ENCODE measurements at regions not wholly inside any gene's neighbourhood (a gene's known extent, or its start where the extent isn't known, plus 50 kb on each side); places are given as distances from the start of the nearest gene placed in this dataset.
A peak's percentile ranks its signal among the peaks of the same experiment; 100 is the strongest.

GRCh38 chr9:28774433-28775235, 1201.4 kb upstream of the C9orf72 start:
- no peaks in the 10 kb centered on the region for H3K4me1 ChIP-seq
- no peaks in the 10 kb centered on the region for H3K9me3 ChIP-seq
- H3K36me3 ChIP-seq: no peaks in the 10 kb centered on the region
- H3K27ac ChIP-seq: no peak overlapping the region
- no peaks in the 10 kb centered on the region for H3K27me3 ChIP-seq (ENCODE audit: low read depth)
- no peak overlapping the region for H3K4me3 ChIP-seq
- TF ChIP-seq CTCF (IDR thresholded peaks at IDR 0.05): peak; percentile 39
- intact Hi-C loops (cut with DNase I): no loop called here
- peak in 1 of 2 donors; percentile 32 for ATAC-seq
- DNase-seq: no peak

GRCh38 chr9:28779243-28779642, 1206.0 kb upstream of the C9orf72 start:
- intact Hi-C loops (cut with DNase I): no loop called here
- DNase-seq: no peak
- no peak for ATAC-seq

GRCh38 chr9:28781481-28781880, 1208.2 kb upstream of the C9orf72 start:
- H3K27me3 ChIP-seq (ENCODE audit: low read depth): no peaks in the 10 kb centered on the region
- intact Hi-C loops (cut with DNase I): no loop called here
- no peaks in the 10 kb centered on the region for H3K36me3 ChIP-seq
- no peak overlapping the region for H3K4me3 ChIP-seq
- no peak for TF ChIP-seq CTCF (IDR thresholded peaks at IDR 0.05)
- H3K4me1 ChIP-seq: no peaks in the 10 kb centered on the region
- H3K27ac ChIP-seq: no peak overlapping the region
- ATAC-seq (no peak), DNase-seq (no peak)
- no peaks in the 10 kb centered on the region for H3K9me3 ChIP-seq

More at GRCh38 chr9:28779243-28779642, 1206.0 kb upstream of the C9orf72 start:
- no peak overlapping the region for H3K4me3 ChIP-seq
- no peaks in the 10 kb centered on the region for H3K27me3 ChIP-seq (ENCODE audit: low read depth)
- no peak for TF ChIP-seq CTCF (IDR thresholded peaks at IDR 0.05)
- no peaks in the 10 kb centered on the region for H3K36me3 ChIP-seq
- no peaks in the 10 kb centered on the region for H3K9me3 ChIP-seq
- no peak overlapping the region for H3K27ac ChIP-seq
- H3K4me1 ChIP-seq: no peaks in the 10 kb centered on the region

- ATAC-seq: no peak
- intact Hi-C loops (cut with DNase I): no loop called here
- no peak overlapping the region for H3K4me3 ChIP-seq
- no peaks in the 10 kb centered on the region for H3K27me3 ChIP-seq (ENCODE audit: low read depth)
- no peaks in the 10 kb centered on the region for H3K9me3 ChIP-seq
- no peaks in the 10 kb centered on the region for H3K36me3 ChIP-seq
- no peak for DNase-seq
- H3K27ac ChIP-seq: no peak overlapping the region
- H3K4me1 ChIP-seq: no peaks in the 10 kb centered on the region
- no peak for TF ChIP-seq CTCF (IDR thresholded peaks at IDR 0.05)
Observed at GRCh38 chr9:28782630-28783029, 1209.3 kb upstream of the C9orf72 start.

GRCh38 chr9:28792716-28793115, 1219.4 kb upstream of the C9orf72 start:
- H3K27me3 ChIP-seq (ENCODE audit: low read depth): no peaks in the 10 kb centered on the region
- no peaks in the 10 kb centered on the region for H3K9me3 ChIP-seq
- no peak overlapping the region for H3K27ac ChIP-seq
- intact Hi-C loops (cut with DNase I): no loop called here
- DNase-seq: no peak
- H3K36me3 ChIP-seq: no peaks in the 10 kb centered on the region
- no peak for TF ChIP-seq CTCF (IDR thresholded peaks at IDR 0.05)
- no peaks in the 10 kb centered on the region for H3K4me1 ChIP-seq
- no peak overlapping the region for H3K4me3 ChIP-seq
- ATAC-seq: no peak
